MM.1S (cell line): ENCODE measurements at regions not wholly inside any gene's neighbourhood (a gene's known extent, or its start where the extent isn't known, plus 50 kb on each side); places are given as distances from the start of the nearest gene placed in this dataset.

Experiments used
- DNase-seq: peaks from one replicate; pipeline ENCODE4 v3.0.0-alpha.2; 2015
- H2AFZ ChIP-seq: fragments of 300-600 bp; sonication (generic); 2 replicates; pipeline ENCODE4 v1.6.0; 2016; ENCODE audit warnings: antibody characterized with exemption, low read length
- H3F3A ChIP-seq: fragments of 300-600 bp; sonication (generic); 2 replicates; pipeline ENCODE4 v1.6.1; 2016; ENCODE audit warnings: mild to moderate bottlenecking, antibody characterized with exemption, low read length, moderate library complexity, mixed read lengths; ENCODE audit not compliant: insufficient read depth
- H3K27ac ChIP-seq: fragments of 300-600 bp; sonication (generic); 2 replicates; pipeline ENCODE4 v1.5.1; 2016; ENCODE audit warnings: mild to moderate bottlenecking, low read length
- H3K27me3 ChIP-seq: fragments of 300-600 bp; sonication (generic); replicated peaks from 2 replicates; pipeline ENCODE4 v1.6.0; 2016; ENCODE audit warnings: low read length; ENCODE audit not compliant: insufficient read depth
- H3K36me3 ChIP-seq: fragments of 300-600 bp; sonication (generic); replicated peaks from 2 replicates; pipeline ENCODE4 v1.6.1; 2016; ENCODE audit warnings: mild to moderate bottlenecking, low read length, mixed read lengths; ENCODE audit not compliant: insufficient read depth
- H3K4me1 ChIP-seq: fragments of 300-600 bp; sonication (generic); 2 replicates; pipeline ENCODE4 v1.6.1; 2016; ENCODE audit warnings: low read length, mixed read lengths
- H3K4me2 ChIP-seq: fragments of 300-600 bp; sonication (generic); 2 replicates; pipeline ENCODE4 v1.6.0; 2016; ENCODE audit warnings: low read depth, low read length
- H3K4me3 ChIP-seq: fragments of 300-600 bp; sonication (generic); 2 replicates; pipeline ENCODE4 v1.5.1; 2016; ENCODE audit warnings: low read length, mixed read lengths
- H3K79me2 ChIP-seq: fragments of 300-600 bp; sonication (generic); 2 replicates; pipeline ENCODE4 v1.6.1; 2016; ENCODE audit warnings: mixed run types, low read length, mixed read lengths
- H3K9ac ChIP-seq: fragments of 300-600 bp; sonication (generic); 2 replicates; pipeline ENCODE4 v1.6.1; 2016; ENCODE audit warnings: low read length, mixed read lengths
- H3K9me2 ChIP-seq: fragments of 300-600 bp; sonication (generic); replicated peaks from 2 replicates; pipeline ENCODE4 v1.6.1; 2016; ENCODE audit warnings: mild to moderate bottlenecking, low read length, mixed read lengths; ENCODE audit not compliant: insufficient read depth
- H3K9me3 ChIP-seq: fragments of 300-600 bp; sonication (generic); replicated peaks from 2 replicates; pipeline ENCODE4 v1.6.1; 2016; ENCODE audit warnings: mild to moderate bottlenecking, low read length, mixed read lengths; ENCODE audit not compliant: insufficient read depth
- H4K20me1 ChIP-seq: fragments of 300-600 bp; sonication (generic); 2 replicates; pipeline ENCODE4 v1.6.1; 2016; ENCODE audit warnings: mild to moderate bottlenecking, low read length, moderate library complexity, mixed read lengths; ENCODE audit not compliant: insufficient read depth
- CTCF ChIP-seq: fragments of 300-600 bp; sonication (generic); IDR thresholded peaks from 2 replicates; pipeline ENCODE4 v1.5.1; 2016; ENCODE audit warnings: antibody characterized with exemption, low read length, mixed read lengths
- EZH2 ChIP-seq: fragments of 300-600 bp; sonication (generic); optimal IDR thresholded peaks from 2 replicates; pipeline ENCODE3; 2017; ENCODE audit warnings: low read depth, mild to moderate bottlenecking, antibody characterized with exemption, low read length, mixed read lengths
- EZH2phosphoT487 ChIP-seq: fragments of 300-600 bp; sonication (generic); IDR thresholded peaks from 2 replicates; pipeline ENCODE4 v1.6.1; 2018; ENCODE audit warnings: antibody characterized with exemption, low read length

DNA sequence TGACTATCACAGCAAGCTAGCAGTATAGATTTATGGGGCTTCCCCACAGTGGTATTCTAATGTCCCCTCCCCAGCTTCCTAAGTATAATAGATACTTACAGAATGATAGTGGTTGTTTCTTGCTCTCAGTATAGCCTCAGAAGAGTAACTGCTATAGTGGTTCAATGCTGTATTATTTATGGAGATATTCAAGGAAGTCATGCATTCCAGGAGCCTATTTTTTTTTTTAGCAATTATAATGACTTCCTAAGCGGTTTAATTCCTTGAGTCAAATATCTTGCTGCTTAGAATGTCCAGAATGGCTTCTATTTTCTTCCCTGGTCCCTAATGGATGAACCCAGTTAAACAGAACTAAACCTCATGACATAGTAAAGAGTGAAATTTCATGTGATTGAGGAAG is 451.5 kb upstream of the SEMA3D start:
- H3F3A ChIP-seq = no peaks in the 10 kb centered on the region
- no peak overlapping the region for H3K4me2 ChIP-seq
- H3K36me3 ChIP-seq = no peaks in the 10 kb centered on the region
- no peak overlapping the region for H3K9ac ChIP-seq
- H3K79me2 ChIP-seq = no peaks in the 10 kb centered on the region
- no peak for TF ChIP-seq CTCF
- H3K4me3 ChIP-seq = no peak overlapping the region
- H3K9me3 ChIP-seq = no peaks in the 10 kb centered on the region
- no peaks in the 10 kb centered on the region for H4K20me1 ChIP-seq
- no peaks in the 10 kb centered on the region for H3K4me1 ChIP-seq
- no peaks in the 10 kb centered on the region for H3K9me2 ChIP-seq
- DNase-seq = no peak
- H2AFZ ChIP-seq = no peak overlapping the region
- H3K27ac ChIP-seq = no peak overlapping the region
- no peaks in the 10 kb centered on the region for H3K27me3 ChIP-seq

GRCh38 chr7:85634951-85635350 is 448.1 kb upstream of the SEMA3D start:
- no peaks in the 10 kb centered on the region for H3K4me1 ChIP-seq
- H3K36me3 ChIP-seq = no peaks in the 10 kb centered on the region
- no peak for TF ChIP-seq CTCF
- no peak for TF ChIP-seq EZH2
- no peak for TF ChIP-seq EZH2phosphoT487

DNA sequence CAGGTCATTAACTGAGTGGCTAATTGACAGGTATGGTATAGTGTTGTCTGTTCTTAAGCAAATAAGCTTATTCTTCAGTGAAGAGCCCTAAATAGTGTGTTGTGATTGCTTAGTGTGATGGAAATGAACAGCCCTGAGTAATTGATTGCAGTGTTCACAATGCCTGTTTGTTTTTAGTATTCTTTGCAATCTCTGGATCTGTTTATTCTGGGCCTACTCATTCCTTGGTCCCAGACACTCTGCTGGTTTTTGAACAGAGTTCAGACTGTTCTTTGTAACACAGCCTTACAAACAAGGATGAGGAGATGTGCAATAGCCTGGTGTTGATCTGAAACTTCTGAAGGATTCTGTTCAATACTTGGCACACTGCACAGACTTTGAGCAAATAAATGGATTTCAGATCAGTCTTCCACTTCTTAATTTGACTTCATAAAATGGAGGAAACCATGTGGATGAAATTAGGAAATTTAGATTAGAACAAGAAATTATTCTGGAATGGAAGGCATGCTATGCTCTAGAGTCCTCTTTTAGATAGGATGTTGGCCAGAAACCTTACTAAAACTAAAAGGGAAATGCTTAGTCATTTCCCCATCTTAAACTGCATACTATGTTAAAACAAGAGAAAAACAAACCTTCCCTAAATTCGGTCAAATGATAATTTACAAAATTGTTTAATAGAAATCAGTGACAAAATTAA is 444.2 kb upstream of the SEMA3D start:
- H3K27me3 ChIP-seq = no peaks in the 10 kb centered on the region
- TF ChIP-seq EZH2phosphoT487 = no peak
- no peak for TF ChIP-seq CTCF
- TF ChIP-seq EZH2 = no peak
- no peaks in the 10 kb centered on the region for H4K20me1 ChIP-seq
- H3K27ac ChIP-seq = no peak overlapping the region
- H3F3A ChIP-seq = no peaks in the 10 kb centered on the region
- no peaks in the 10 kb centered on the region for H3K9me2 ChIP-seq
- no peak overlapping the region for H3K4me2 ChIP-seq
- H3K79me2 ChIP-seq = no peaks in the 10 kb centered on the region
- no peaks in the 10 kb centered on the region for H3K4me1 ChIP-seq
- H3K9me3 ChIP-seq = no peaks in the 10 kb centered on the region
- peak; percentile 26 for DNase-seq
- no peak overlapping the region for H3K4me3 ChIP-seq
- no peak overlapping the region for H3K9ac ChIP-seq
- no peak overlapping the region for H2AFZ ChIP-seq
- no peaks in the 10 kb centered on the region for H3K36me3 ChIP-seq

More at GRCh38 chr7:85634951-85635350, 448.1 kb upstream of the SEMA3D start:
- Histone ChIP-seq H3K4me2 (no peak overlapping the region), H4K20me1 (no peaks in the 10 kb centered on the region), H3K9me2 (no peaks in the 10 kb centered on the region), H3K79me2 (no peaks in the 10 kb centered on the region), H3K9me3 (no peaks in the 10 kb centered on the region), H3K27ac (no peak overlapping the region), H3K27me3 (no peaks in the 10 kb centered on the region), H2AFZ (no peak overlapping the region), H3K9ac (no peak overlapping the region), H3F3A (no peaks in the 10 kb centered on the region), H3K4me3 (no peak overlapping the region)
- DNase-seq = no peak
